ENCODE measurements at regions not wholly inside any gene's neighbourhood (a gene's known extent, or its start where the extent isn't known, plus 50 kb on each side); places are given as distances from the start of the nearest gene placed in this dataset.

- H3K4me2 ChIP-seq = no peak overlapping the region
- POLR2A ChIA-PET = no interaction called here
- CTCF ChIA-PET = no interaction called here
These were observed 476.1 kb downstream of the NUF2 start for GRCh38 chr1:163797816-163798215.

DNA sequence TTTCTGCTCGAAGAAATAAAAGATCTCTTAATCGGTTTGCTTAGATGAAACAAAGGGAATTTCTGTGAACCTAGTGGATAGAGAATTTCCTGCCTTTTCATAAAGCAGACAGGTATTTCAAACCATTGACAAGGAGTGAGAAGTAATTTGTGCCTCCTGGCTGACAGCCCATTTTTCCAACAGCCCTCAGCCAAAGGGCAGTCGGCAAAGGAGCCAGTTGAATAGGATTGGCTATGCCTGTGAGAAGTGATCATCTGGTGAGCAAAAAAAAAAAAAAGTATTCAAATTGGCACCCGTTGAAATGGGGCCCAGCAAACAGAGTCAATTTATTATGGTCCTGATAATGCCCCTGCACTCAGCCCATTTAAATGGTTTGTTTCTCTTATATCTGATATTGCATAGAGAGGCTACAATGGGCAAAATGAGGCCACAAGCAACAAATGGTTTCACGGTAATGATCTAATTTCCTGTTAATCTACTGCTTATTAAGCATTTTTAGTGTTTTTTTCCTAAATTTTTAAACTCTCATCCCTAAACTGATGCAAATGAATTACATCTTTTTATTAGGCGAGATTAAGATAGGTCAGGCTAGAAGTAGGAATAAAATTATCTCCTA is 477.5 kb downstream of the NUF2 start:
- no peaks in the 10 kb centered on the region for H3K9me3 ChIP-seq
- H3K9ac ChIP-seq = no peak overlapping the region
- WGBS (ENCODE audit: low lambda C conversion rate) = 23% methylated on average over 6 of the region's 6 CpGs
- no peaks in the 10 kb centered on the region for H3K27me3 ChIP-seq (ENCODE audit: insufficient read depth)
- H3K27ac ChIP-seq (ENCODE audit: low read depth in 2 of 2, low read length in 1 of 2) = no peak overlapping the region
- H4K20me1 ChIP-seq (ENCODE audit: insufficient read depth) = no peaks in the 10 kb centered on the region
- H3K79me2 ChIP-seq (ENCODE audit: insufficient read depth) = no peaks in the 10 kb centered on the region
- H2AFZ ChIP-seq (ENCODE audit: low read depth) = no peak overlapping the region
- no peaks in the 10 kb centered on the region for H3K36me3 ChIP-seq (replicated peaks in 1 of 2; ENCODE audit: control insufficient read depth in 1 of 2, insufficient read depth in 2 of 2, low read length in 1 of 2)
- H3K4me2 ChIP-seq = no peak overlapping the region
- no peaks in the 10 kb centered on the region for H3K4me1 ChIP-seq (ENCODE audit: control insufficient read depth in 1 of 2, insufficient read depth in 2 of 2, low read depth in 1 of 2, low read length in 1 of 2)
- H3K4me3 ChIP-seq (ENCODE audit: low read depth in 2 of 2, low read length in 1 of 2) = no peak overlapping the region
- CTCF ChIA-PET = no interaction called here
- DNase-seq = no peak
- POLR2A ChIA-PET = no interaction called here
- H3F3A ChIP-seq (replicated peaks; ENCODE audit: insufficient read depth) = no peaks in the 10 kb centered on the region
- no peaks in the 10 kb centered on the region for H3K9me2 ChIP-seq
- TF ChIP-seq YY1 (IDR thresholded peaks at IDR 0.05; ENCODE audit: low read depth) (no peak), NFIC (IDR thresholded peaks at IDR 0.05; ENCODE audit: borderline replicate concordance) (no peak), TCF12 (IDR thresholded peaks at IDR 0.05) (no peak), USF1 (IDR thresholded peaks at IDR 0.05; ENCODE audit: borderline replicate concordance, low read depth) (no peak), REST (IDR thresholded peaks at IDR 0.05; ENCODE audit: low read depth, low read length) (no peak), GATA2 (CRISPR knock-in tag; IDR thresholded peaks at IDR 0.05) (no peak), EZH2phosphoT487 (IDR thresholded peaks at IDR 0.05; ENCODE audit: borderline replicate concordance, low read depth) (no peak), NRF1 (IDR thresholded peaks at IDR 0.05; ENCODE audit: low read depth, low read length) (no peak)
- TF ChIP-seq, protein P1, sequence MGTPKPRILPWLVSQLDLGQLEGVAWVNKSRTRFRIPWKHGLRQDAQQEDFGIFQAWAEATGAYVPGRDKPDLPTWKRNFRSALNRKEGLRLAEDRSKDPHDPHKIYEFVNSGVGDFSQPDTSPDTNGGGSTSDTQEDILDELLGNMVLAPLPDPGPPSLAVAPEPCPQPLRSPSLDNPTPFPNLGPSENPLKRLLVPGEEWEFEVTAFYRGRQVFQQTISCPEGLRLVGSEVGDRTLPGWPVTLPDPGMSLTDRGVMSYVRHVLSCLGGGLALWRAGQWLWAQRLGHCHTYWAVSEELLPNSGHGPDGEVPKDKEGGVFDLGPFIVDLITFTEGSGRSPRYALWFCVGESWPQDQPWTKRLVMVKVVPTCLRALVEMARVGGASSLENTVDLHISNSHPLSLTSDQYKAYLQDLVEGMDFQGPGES (IDR thresholded peaks at IDR 0.05; ENCODE audit: low read depth, low read length) = no peak

More at GRCh38 chr1:163797816-163798215, 476.1 kb downstream of the NUF2 start:
- no peaks in the 10 kb centered on the region for H3F3A ChIP-seq (replicated peaks; ENCODE audit: insufficient read depth)
- no peak for DNase-seq
- no peak overlapping the region for H3K4me3 ChIP-seq (ENCODE audit: low read depth in 2 of 2, low read length in 1 of 2)
- no peaks in the 10 kb centered on the region for H3K9me3 ChIP-seq
- no peaks in the 10 kb centered on the region for H3K9me2 ChIP-seq
- H3K4me1 ChIP-seq (ENCODE audit: control insufficient read depth in 1 of 2, insufficient read depth in 2 of 2, low read depth in 1 of 2, low read length in 1 of 2) = no peaks in the 10 kb centered on the region
- H3K36me3 ChIP-seq (replicated peaks in 1 of 2; ENCODE audit: control insufficient read depth in 1 of 2, insufficient read depth in 2 of 2, low read length in 1 of 2) = no peaks in the 10 kb centered on the region
- no peaks in the 10 kb centered on the region for H3K79me2 ChIP-seq (ENCODE audit: insufficient read depth)
- no peak overlapping the region for H3K27ac ChIP-seq (ENCODE audit: low read depth in 2 of 2, low read length in 1 of 2)
- H4K20me1 ChIP-seq (ENCODE audit: insufficient read depth) = no peaks in the 10 kb centered on the region
- no peak overlapping the region for H2AFZ ChIP-seq (ENCODE audit: low read depth)
- TF ChIP-seq NFIC (IDR thresholded peaks at IDR 0.05; ENCODE audit: borderline replicate concordance) (no peak), TEAD4 (IDR thresholded peaks at IDR 0.05; ENCODE audit: borderline replicate concordance, insufficient read depth) (no peak), RCOR1 (IDR thresholded peaks at IDR 0.05; ENCODE audit: low read length) (no peak), USF2 (IDR thresholded peaks at IDR 0.05; ENCODE audit: borderline replicate concordance, low read depth, low read length) (no peak), CHD2 (IDR thresholded peaks at IDR 0.05; ENCODE audit: low read length, partially characterized antibody) (no peak), SMC3 (IDR thresholded peaks at IDR 0.05; ENCODE audit: low read depth, low read length) (no peak), RFX5 (IDR thresholded peaks at IDR 0.05; ENCODE audit: low read length) (no peak), FOSL2 (IDR thresholded peaks at IDR 0.05; ENCODE audit: borderline replicate concordance, low read depth) (no peak), USF1 (IDR thresholded peaks at IDR 0.05; ENCODE audit: borderline replicate concordance, low read depth) (no peak), POLR2AphosphoS5 (IDR thresholded peaks at IDR 0.05; ENCODE audit: low read depth, low read length) (no peak), NRF1 (IDR thresholded peaks at IDR 0.05; ENCODE audit: low read depth, low read length) (no peak)
- TF ChIP-seq, protein P2, sequence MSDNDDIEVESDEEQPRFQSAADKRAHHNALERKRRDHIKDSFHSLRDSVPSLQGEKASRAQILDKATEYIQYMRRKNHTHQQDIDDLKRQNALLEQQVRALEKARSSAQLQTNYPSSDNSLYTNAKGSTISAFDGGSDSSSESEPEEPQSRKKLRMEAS (IDR thresholded peaks at IDR 0.05; ENCODE audit: low read depth) = no peak
- TF ChIP-seq, protein P1 (IDR thresholded peaks at IDR 0.05; ENCODE audit: low read depth, low read length) = no peak
- no peaks in the 10 kb centered on the region for H3K27me3 ChIP-seq (ENCODE audit: insufficient read depth)
- no peak overlapping the region for H3K9ac ChIP-seq

Measured in SK-N-SH (cell line).